ENCODE measurements at regions not wholly inside any gene's neighbourhood (a gene's known extent, or its start where the extent isn't known, plus 50 kb on each side); places are given as distances from the start of the nearest gene placed in this dataset.

- H3K4me1 ChIP-seq (ENCODE audit: control insufficient read depth in 4 of 4, insufficient read depth in 4 of 4, low read length in 3 of 4), result no peaks in the 10 kb centered on the region
- no peak overlapping the region for H3K27ac ChIP-seq (ENCODE audit: low read depth in 1 of 2, low read length in 2 of 2)
- 78% methylated on average over 2 of the region's 2 CpGs for WGBS
- DNase-seq (ENCODE audit: low spot score), result no peak
- TF ChIP-seq FOXA2 (IDR thresholded peaks at IDR 0.05) (no peak), HNF4G (IDR thresholded peaks at IDR 0.05) (no peak), SP1 (IDR thresholded peaks at IDR 0.05) (no peak), MAX (IDR thresholded peaks at IDR 0.05) (no peak)
- no peaks in the 10 kb centered on the region for H3K36me3 ChIP-seq (ENCODE audit: control insufficient read depth in 4 of 4, insufficient read depth in 3 of 4, low read depth in 1 of 4, low read length in 3 of 4)
- H3K4me3 ChIP-seq (ENCODE audit: low read depth in 1 of 3, low read length in 3 of 3), result no peak overlapping the region
- no peak overlapping the region for H3K9ac ChIP-seq (ENCODE audit: low read depth in 1 of 2, low read length in 2 of 2)
- H3K9me3 ChIP-seq (ENCODE audit: control insufficient read depth in 4 of 4, low read length in 3 of 4), result peaks cover 2 to 5% (median 3%) of the 10 kb centered on the region in 4 donors
- no peaks in the 10 kb centered on the region for H3K27me3 ChIP-seq (ENCODE audit: control insufficient read depth in 4 of 4, insufficient read depth in 4 of 4, low read length in 3 of 4)
Observed at GRCh38 chr14:71284048-71284447, 376.8 kb downstream of the PCNX1 start.

GRCh38 chr14:71286126-71286525, 378.9 kb downstream of the PCNX1 start:
- 89% methylated on average over 1 of the region's 1 CpG for WGBS

More at GRCh38 chr14:71286126-71286525, 378.9 kb downstream of the PCNX1 start:
- no peak overlapping the region for H3K27ac ChIP-seq (ENCODE audit: low read depth in 1 of 2, low read length in 2 of 2)
- no peaks in the 10 kb centered on the region for H3K36me3 ChIP-seq (ENCODE audit: control insufficient read depth in 4 of 4, insufficient read depth in 3 of 4, low read depth in 1 of 4, low read length in 3 of 4)
- no peak overlapping the region for H3K9ac ChIP-seq (ENCODE audit: low read depth in 1 of 2, low read length in 2 of 2)
- no peak for DNase-seq (ENCODE audit: low spot score)
- H3K27me3 ChIP-seq (ENCODE audit: control insufficient read depth in 4 of 4, insufficient read depth in 4 of 4, low read length in 3 of 4), result no peaks in the 10 kb centered on the region
- no peak for TF ChIP-seq GABPA (IDR thresholded peaks at IDR 0.05 in 1 of 2, conservative IDR thresholded peaks at IDR 0.05 in 1 of 2)
- TF ChIP-seq CTCF (IDR thresholded peaks at IDR 0.05; ENCODE audit: low read depth, low read length, missing input control), result no peak
- TF ChIP-seq FOXA1 (IDR thresholded peaks at IDR 0.05), result no peak
- TF ChIP-seq REST (IDR thresholded peaks at IDR 0.05), result no peak
- TF ChIP-seq HNF4G (IDR thresholded peaks at IDR 0.05), result no peak
- TF ChIP-seq JUND (IDR thresholded peaks at IDR 0.05), result no peak
- TF ChIP-seq RAD21 (IDR thresholded peaks at IDR 0.05), result no peak
- no peak for TF ChIP-seq RXRA (IDR thresholded peaks at IDR 0.05)
- TF ChIP-seq SP1 (IDR thresholded peaks at IDR 0.05), result no peak
- no peak for TF ChIP-seq YY1 (IDR thresholded peaks at IDR 0.05)
- TF ChIP-seq ZBTB33 (IDR thresholded peaks at IDR 0.05), result no peak
- no peak for TF ChIP-seq FOXA2 (IDR thresholded peaks at IDR 0.05)
- no peak for TF ChIP-seq HNF4A (conservative IDR thresholded peaks at IDR 0.05)
- no peak for TF ChIP-seq ATF3 (IDR thresholded peaks at IDR 0.05)
- peaks cover 2 to 5% (median 3%) of the 10 kb centered on the region in 4 donors for H3K9me3 ChIP-seq (ENCODE audit: control insufficient read depth in 4 of 4, low read length in 3 of 4)
- H3K4me1 ChIP-seq (ENCODE audit: control insufficient read depth in 4 of 4, insufficient read depth in 4 of 4, low read length in 3 of 4), result no peaks in the 10 kb centered on the region
- H3K4me3 ChIP-seq (ENCODE audit: low read depth in 1 of 3, low read length in 3 of 3), result no peak overlapping the region
